ENCODE measurements at regions not wholly inside any gene's neighbourhood (a gene's known extent, or its start where the extent isn't known, plus 50 kb on each side); places are given as distances from the start of the nearest gene placed in this dataset.

DNA sequence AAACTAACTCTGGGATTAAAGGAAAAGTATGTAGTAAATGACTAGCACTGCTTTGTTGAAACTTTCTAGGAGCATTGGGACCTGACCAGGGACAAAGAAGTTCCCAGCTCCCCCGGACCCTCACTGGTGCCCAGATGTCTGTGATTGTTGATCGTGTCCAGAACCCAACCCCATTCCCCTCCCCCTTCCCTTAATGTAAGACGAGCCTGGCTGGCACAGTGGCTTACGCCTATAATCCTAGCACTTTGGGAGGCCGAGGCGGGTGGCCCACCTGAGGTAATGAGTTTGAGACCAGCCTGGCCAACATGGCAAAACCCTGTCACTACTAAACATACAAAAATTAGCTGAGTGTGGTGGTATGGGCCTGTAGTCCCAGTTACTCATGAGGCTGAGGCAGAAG is 750.3 kb downstream of the CBLN4 start:
- no peak for TF ChIP-seq L3MBTL2 (conservative IDR thresholded peaks at IDR 0.05)
- no peak for TF ChIP-seq SUZ12 (IDR thresholded peaks at IDR 0.05)
- TF ChIP-seq SP1 (IDR thresholded peaks at IDR 0.05), result no peak
- no peak for TF ChIP-seq ZNF384 (IDR thresholded peaks at IDR 0.05)
- no peak for TF ChIP-seq NFRKB (IDR thresholded peaks at IDR 0.05)
- no peak for TF ChIP-seq TARDBP (IDR thresholded peaks at IDR 0.05)
- no peak for TF ChIP-seq ARNT (IDR thresholded peaks at IDR 0.05)
